22Rv1 (cell line): ENCODE measurements at regions not wholly inside any gene's neighbourhood (a gene's known extent, or its start where the extent isn't known, plus 50 kb on each side); places are given as distances from the start of the nearest gene placed in this dataset.

ENCODE experiments used
- ZFX ChIP-seq: fragments of 450-650 bp; IDR thresholded peaks from 2 replicates; pipeline ENCODE4 v1.6.1; 2017; ENCODE audit warnings: antibody characterized with exemption, borderline replicate concordance
- TF ChIP-seq, protein P1 (sequence below): fragments of 450-650 bp; IDR thresholded peaks from 2 replicates; pipeline ENCODE4 v1.5.1; 2017; ENCODE audit warnings: mild to moderate bottlenecking

DNA sequence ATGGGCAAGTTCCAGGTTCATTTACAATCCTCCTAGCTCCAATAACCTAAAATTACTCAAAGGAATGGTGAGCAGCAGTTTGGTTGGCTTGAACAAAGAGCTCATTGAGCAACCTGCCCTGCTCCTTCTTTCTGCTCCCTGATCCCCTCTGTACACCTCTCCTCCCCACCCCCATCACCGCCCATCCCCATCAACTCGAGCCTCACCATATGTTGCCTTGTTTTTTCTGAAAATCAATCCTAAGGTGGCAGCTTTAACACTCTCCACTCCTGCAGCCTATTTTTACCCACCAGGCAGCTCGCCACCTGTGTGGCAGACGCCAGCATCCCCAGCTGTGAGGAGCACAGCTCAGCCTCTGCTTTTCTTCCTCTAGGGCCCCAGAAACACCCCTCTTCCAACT lies 533.4 kb upstream of the BRINP1 start:
- TF ChIP-seq, protein P1, sequence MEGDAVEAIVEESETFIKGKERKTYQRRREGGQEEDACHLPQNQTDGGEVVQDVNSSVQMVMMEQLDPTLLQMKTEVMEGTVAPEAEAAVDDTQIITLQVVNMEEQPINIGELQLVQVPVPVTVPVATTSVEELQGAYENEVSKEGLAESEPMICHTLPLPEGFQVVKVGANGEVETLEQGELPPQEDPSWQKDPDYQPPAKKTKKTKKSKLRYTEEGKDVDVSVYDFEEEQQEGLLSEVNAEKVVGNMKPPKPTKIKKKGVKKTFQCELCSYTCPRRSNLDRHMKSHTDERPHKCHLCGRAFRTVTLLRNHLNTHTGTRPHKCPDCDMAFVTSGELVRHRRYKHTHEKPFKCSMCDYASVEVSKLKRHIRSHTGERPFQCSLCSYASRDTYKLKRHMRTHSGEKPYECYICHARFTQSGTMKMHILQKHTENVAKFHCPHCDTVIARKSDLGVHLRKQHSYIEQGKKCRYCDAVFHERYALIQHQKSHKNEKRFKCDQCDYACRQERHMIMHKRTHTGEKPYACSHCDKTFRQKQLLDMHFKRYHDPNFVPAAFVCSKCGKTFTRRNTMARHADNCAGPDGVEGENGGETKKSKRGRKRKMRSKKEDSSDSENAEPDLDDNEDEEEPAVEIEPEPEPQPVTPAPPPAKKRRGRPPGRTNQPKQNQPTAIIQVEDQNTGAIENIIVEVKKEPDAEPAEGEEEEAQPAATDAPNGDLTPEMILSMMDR, result no peak
- TF ChIP-seq ZFX, result no peak
